Sigmoid colon (tissue), 6 donors: ENCODE measurements at regions not wholly inside any gene's neighbourhood (a gene's known extent, or its start where the extent isn't known, plus 50 kb on each side); places are given as distances from the start of the nearest gene placed in this dataset.

Experiments
- DNase-seq: peaks from one replicate; pipeline ENCODE4 v3.0.0-alpha.2; 2019
- H3K27ac ChIP-seq, 4 donors: fragments of 200-600 bp; sonication (generic); one replicate each; pipeline ENCODE4 v1.5.1; 2016 to 2019; ENCODE audit warnings: mild to moderate bottlenecking in 1 of 4
- H3K27me3 ChIP-seq, 3 donors: fragments of 200-600 bp; sonication (generic); one replicate each; pipeline ENCODE4 v1.5.1; 2019; ENCODE audit warnings: mild to moderate bottlenecking in 1 of 3
- H3K36me3 ChIP-seq, 4 donors: fragments of 200-600 bp; sonication (generic); one replicate each; pipeline ENCODE4 v1.5.1; 2016 to 2019
- H3K4me1 ChIP-seq, 4 donors: fragments of 200-600 bp; sonication (generic); one replicate each; pipeline ENCODE4 v1.5.1; 2017 to 2019
- H3K4me3 ChIP-seq, 4 donors: fragments of 200-600 bp; sonication (generic); one replicate each; pipeline ENCODE4 v1.5.1; 2017 to 2019; ENCODE audit warnings: mild to moderate bottlenecking in 2 of 4, moderate library complexity in 1 of 4
- H3K9me3 ChIP-seq, 4 donors: fragments of 200-600 bp in 3 of 4; sonication (generic) in 3 of 4; one replicate each; pipeline versions ENCODE4 v1.5.1 to v1.6.1; 2013 to 2019
- CTCF ChIP-seq, 4 experiments: fragments of 450-650 bp in 3 of 4; fragments of 200-600 bp in 1 of 4; IDR thresholded peaks; one replicate each; pipeline ENCODE4 v1.5.1; 2016 to 2019; ENCODE audit warnings: antibody characterized with exemption in 4 of 4, mild to moderate bottlenecking in 3 of 4, moderate library complexity in 2 of 4
- EP300 ChIP-seq, 4 donors: sonication (generic); formaldehyde crosslinking; IDR thresholded peaks; one replicate each; pipeline ENCODE4 v1.6.1; 2017; ENCODE audit warnings: antibody characterized with exemption in 4 of 4
- POLR2A ChIP-seq, 2 donors: fragments of 450-650 bp; IDR thresholded peaks; one replicate each; pipeline ENCODE4 v1.6.1; 2016; ENCODE audit warnings: antibody characterized with exemption in 2 of 2, mild to moderate bottlenecking in 2 of 2, moderate library complexity in 2 of 2
- POLR2AphosphoS5 ChIP-seq, 4 donors: sonication (generic); formaldehyde crosslinking; IDR thresholded peaks; one replicate each; pipeline ENCODE4 v1.6.1; 2017; ENCODE audit warnings: antibody characterized with exemption in 4 of 4
- WGBS, 2 donors: extraction: QIAGEN DNeasy Blood & Tissue Kit; methylation state at CpG; one replicate each; pipeline ENCODE4 v1.1.7; 2013; 5-methylcytosine and 5-hydroxymethylcytosine counted together
- intact Hi-C: fragments of 100-400 bp; cut with DNase I; formaldehyde crosslinking; loops from one replicate; pipeline ENCODE4 v1.15.1; 2023
- donor health status: healthy with polysubstance abuse.
- donor health status: healthy.

GRCh38 chr4:163772238-163772637 lies 277.7 kb downstream of the TMA16 start:
- Histone ChIP-seq H3K27ac (no peak overlapping the region), H3K36me3 (no peaks in the 10 kb centered on the region), H3K4me1 (no peaks in the 10 kb centered on the region), H3K27me3 (no peaks in the 10 kb centered on the region), H3K4me3 (no peak overlapping the region), H3K9me3 (no peaks in the 10 kb centered on the region)
- TF ChIP-seq CTCF (IDR thresholded peaks at IDR 0.05) (no peak), POLR2AphosphoS5 (IDR thresholded peaks at IDR 0.05) (no peak), EP300 (IDR thresholded peaks at IDR 0.05) (no peak), POLR2A (IDR thresholded peaks at IDR 0.05) (no peak)
- WGBS, 2 donors, result 74 to 89% methylated on average over 1 of the region's 1 CpG
- no peak for DNase-seq
- intact Hi-C loops, result no loop called here

DNA sequence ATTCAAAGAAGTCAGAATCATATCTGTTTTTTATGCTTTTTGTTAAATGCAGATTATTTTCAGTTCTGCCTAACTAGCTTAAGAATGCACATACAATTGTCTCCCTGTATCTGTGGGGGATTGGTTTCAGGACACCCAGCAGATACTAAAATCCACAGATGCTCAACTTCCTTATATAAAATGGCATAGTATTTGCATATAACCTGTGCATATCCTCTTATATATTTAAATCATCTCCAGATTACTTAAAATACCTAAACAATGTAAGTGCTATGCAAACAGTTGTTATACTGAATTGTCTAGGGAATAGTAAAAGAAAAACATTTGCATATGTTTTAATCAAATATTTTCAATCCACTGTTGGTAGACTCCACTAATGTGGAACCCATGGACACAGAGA lies 279.4 kb downstream of the TMA16 start:
- no peak for DNase-seq
- H3K27ac ChIP-seq, result no peak overlapping the region
- H3K4me3 ChIP-seq, result no peak overlapping the region
- intact Hi-C loops, result no loop called here
- no peaks in the 10 kb centered on the region for H3K4me1 ChIP-seq
- H3K9me3 ChIP-seq, result no peaks in the 10 kb centered on the region
- H3K36me3 ChIP-seq, result no peaks in the 10 kb centered on the region
- H3K27me3 ChIP-seq, result no peaks in the 10 kb centered on the region
- TF ChIP-seq CTCF (IDR thresholded peaks at IDR 0.05) (no peak), POLR2AphosphoS5 (IDR thresholded peaks at IDR 0.05) (no peak), EP300 (IDR thresholded peaks at IDR 0.05) (no peak), POLR2A (IDR thresholded peaks at IDR 0.05) (no peak)

- no peaks in the 10 kb centered on the region for H3K4me1 ChIP-seq
- intact Hi-C loops, result no loop called here
- no peaks in the 10 kb centered on the region for H3K9me3 ChIP-seq
- no peak overlapping the region for H3K27ac ChIP-seq
- no peak for DNase-seq
- WGBS, 2 donors, result 72 to 74% methylated on average over 1 of the region's 1 CpG
- H3K27me3 ChIP-seq, result no peaks in the 10 kb centered on the region
- H3K4me3 ChIP-seq, result no peak overlapping the region
- TF ChIP-seq POLR2AphosphoS5 (IDR thresholded peaks at IDR 0.05) (no peak), POLR2A (IDR thresholded peaks at IDR 0.05) (no peak), CTCF (IDR thresholded peaks at IDR 0.05) (no peak), EP300 (IDR thresholded peaks at IDR 0.05) (no peak)
- no peaks in the 10 kb centered on the region for H3K36me3 ChIP-seq
These were observed 282.5 kb downstream of the TMA16 start for GRCh38 chr4:163776957-163777356.

- TF ChIP-seq POLR2A (IDR thresholded peaks at IDR 0.05) (no peak), CTCF (IDR thresholded peaks at IDR 0.05) (no peak), POLR2AphosphoS5 (IDR thresholded peaks at IDR 0.05) (no peak), EP300 (IDR thresholded peaks at IDR 0.05) (no peak)
- no peak for DNase-seq
- H3K4me3 ChIP-seq, result no peak overlapping the region
- H3K27ac ChIP-seq, result no peak overlapping the region
- H3K4me1 ChIP-seq, result no peaks in the 10 kb centered on the region
- no peaks in the 10 kb centered on the region for H3K27me3 ChIP-seq
- 86 to 88% methylated on average over 2 of the region's 2 CpGs for WGBS, 2 donors
- no peaks in the 10 kb centered on the region for H3K36me3 ChIP-seq
- H3K9me3 ChIP-seq, result no peaks in the 10 kb centered on the region
- intact Hi-C loops, result no loop called here
These were observed 287.2 kb downstream of the TMA16 start for GRCh38 chr4:163781726-163782125.

DNA sequence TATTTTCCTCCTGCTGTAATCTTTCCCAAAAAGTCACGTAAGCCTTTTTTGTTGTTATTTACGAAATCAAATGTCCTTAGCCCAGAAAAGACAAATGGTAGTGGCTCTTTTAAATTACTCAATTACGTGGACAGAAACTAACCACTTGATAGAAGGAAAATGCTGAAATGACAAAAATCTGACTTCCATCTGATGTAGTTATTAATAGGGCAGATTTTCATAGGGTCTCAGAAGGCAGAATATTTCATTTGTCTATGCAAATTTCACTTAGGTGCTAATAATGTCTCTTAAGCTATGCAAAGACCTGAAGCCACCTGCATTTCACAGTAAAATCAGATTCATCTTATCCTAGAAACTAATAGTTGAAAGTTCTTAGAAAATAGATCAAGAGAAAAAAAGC lies 295.7 kb downstream of the TMA16 start:
- 82 to 87% methylated on average over 3 of the region's 3 CpGs for WGBS, 2 donors
- Histone ChIP-seq H3K36me3 (no peaks in the 10 kb centered on the region), H3K27me3 (no peaks in the 10 kb centered on the region), H3K27ac (no peak overlapping the region), H3K4me3 (no peak overlapping the region), H3K9me3 (no peaks in the 10 kb centered on the region), H3K4me1 (no peaks in the 10 kb centered on the region)
- TF ChIP-seq POLR2A (IDR thresholded peaks at IDR 0.05) (no peak), CTCF (IDR thresholded peaks at IDR 0.05) (no peak), EP300 (IDR thresholded peaks at IDR 0.05) (no peak), POLR2AphosphoS5 (IDR thresholded peaks at IDR 0.05) (no peak)
- no peak for DNase-seq
- intact Hi-C loops, result no loop called here
